ENCODE measurements at regions not wholly inside any gene's neighbourhood (a gene's known extent, or its start where the extent isn't known, plus 50 kb on each side); places are given as distances from the start of the nearest gene placed in this dataset.
"Not testable (repeated sequence)": the region's sequence is repeated elsewhere in the genome, so short reads cannot be mapped to it uniquely, and the experiment has no call there.

DNA sequence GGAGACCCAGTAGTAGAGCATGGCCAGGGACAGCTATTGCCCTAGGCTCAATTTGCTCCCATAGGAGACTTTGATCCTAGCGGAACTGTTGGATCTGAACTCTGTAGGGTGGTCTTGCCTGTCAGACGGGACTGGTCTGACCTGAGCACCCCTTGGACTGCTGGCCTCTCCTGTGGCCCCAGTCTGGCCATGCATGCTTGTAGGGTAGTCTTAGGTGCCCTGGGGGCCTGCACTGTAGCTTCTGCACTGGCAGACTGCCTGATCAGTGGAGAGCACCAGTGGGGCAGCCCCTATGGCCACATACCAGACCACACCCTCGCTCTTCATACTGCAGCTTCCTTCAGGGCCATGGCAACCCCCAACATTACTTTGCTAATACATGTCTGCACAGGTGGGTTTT lies 396.1 kb upstream of the GRAMD2B start:
- Mint-ChIP-seq H3K4me3 (no peak overlapping the region), H3K27ac (no peak overlapping the region), H3K36me3 (peaks cover 19% of the 10 kb centered on the region), H3K4me1 (peaks cover 10% of the 10 kb centered on the region), H3K9me3 (peaks cover 41% of the 10 kb centered on the region), H3K27me3 (ENCODE audit: low read depth) (no peaks in the 10 kb centered on the region)
- DNase-seq (ENCODE audit: low spot score in 2 of 2, unreplicated experiment in 2 of 2), result no peak
- TF ChIP-seq, protein P1, sequence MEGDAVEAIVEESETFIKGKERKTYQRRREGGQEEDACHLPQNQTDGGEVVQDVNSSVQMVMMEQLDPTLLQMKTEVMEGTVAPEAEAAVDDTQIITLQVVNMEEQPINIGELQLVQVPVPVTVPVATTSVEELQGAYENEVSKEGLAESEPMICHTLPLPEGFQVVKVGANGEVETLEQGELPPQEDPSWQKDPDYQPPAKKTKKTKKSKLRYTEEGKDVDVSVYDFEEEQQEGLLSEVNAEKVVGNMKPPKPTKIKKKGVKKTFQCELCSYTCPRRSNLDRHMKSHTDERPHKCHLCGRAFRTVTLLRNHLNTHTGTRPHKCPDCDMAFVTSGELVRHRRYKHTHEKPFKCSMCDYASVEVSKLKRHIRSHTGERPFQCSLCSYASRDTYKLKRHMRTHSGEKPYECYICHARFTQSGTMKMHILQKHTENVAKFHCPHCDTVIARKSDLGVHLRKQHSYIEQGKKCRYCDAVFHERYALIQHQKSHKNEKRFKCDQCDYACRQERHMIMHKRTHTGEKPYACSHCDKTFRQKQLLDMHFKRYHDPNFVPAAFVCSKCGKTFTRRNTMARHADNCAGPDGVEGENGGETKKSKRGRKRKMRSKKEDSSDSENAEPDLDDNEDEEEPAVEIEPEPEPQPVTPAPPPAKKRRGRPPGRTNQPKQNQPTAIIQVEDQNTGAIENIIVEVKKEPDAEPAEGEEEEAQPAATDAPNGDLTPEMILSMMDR (IDR thresholded peaks at IDR 0.05; ENCODE audit: unreplicated experiment), result no peak

DNA sequence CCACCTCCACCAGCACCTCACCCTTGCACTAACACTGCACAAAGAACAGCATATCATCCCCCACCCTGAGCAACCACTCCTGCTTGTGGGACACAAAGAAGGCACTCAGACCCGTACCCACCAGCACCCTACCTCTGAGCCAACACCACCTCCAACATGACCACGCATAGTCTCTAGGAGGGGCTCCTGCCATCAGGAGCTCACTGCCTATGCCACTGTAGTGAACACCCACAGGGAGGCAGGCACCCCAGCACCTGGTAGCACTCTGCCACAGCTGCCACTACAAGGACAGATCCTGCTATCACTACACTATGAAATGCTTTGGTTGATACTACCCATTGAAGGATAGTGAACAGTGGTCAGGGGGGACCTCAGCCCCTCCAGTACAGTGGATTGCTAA lies 395.6 kb upstream of the GRAMD2B start:
- Mint-ChIP-seq H3K9me3 (peaks cover 41% of the 10 kb centered on the region), H3K27ac (no peak overlapping the region), H3K4me3 (no peak overlapping the region), H3K36me3 (peaks cover 19% of the 10 kb centered on the region), H3K27me3 (ENCODE audit: low read depth) (no peaks in the 10 kb centered on the region), H3K4me1 (peaks cover 10% of the 10 kb centered on the region)
- DNase-seq (ENCODE audit: low spot score in 2 of 2, unreplicated experiment in 2 of 2), result no peak
- TF ChIP-seq, protein P1 (IDR thresholded peaks at IDR 0.05; ENCODE audit: unreplicated experiment), result no peak

DNA sequence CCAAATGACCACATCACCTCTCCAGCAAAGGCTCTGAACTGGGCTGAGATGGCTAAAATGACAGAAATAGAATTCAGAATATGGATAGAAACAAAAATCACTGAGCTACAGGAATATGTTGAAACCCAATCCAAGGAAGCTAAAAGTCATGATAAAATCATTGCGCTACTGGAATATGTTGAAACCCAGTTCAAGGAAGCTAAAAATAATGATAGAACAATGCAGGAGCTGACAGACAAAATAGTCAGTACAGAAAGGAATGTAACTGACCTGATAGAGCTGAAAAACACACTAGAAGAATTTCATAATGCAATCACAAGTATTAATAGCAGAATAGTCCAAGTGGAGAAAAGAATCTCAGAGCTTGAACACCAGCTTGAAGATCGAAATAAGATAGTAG lies 394.9 kb upstream of the GRAMD2B start:
- TF ChIP-seq, protein P1 (IDR thresholded peaks at IDR 0.05; ENCODE audit: unreplicated experiment), result no peak
- peaks cover 41% of the 10 kb centered on the region for H3K9me3 Mint-ChIP-seq
- no peak overlapping the region for H3K27ac Mint-ChIP-seq
- DNase-seq (ENCODE audit: low spot score in 2 of 2, unreplicated experiment in 2 of 2), result no peak
- peaks cover 19% of the 10 kb centered on the region for H3K36me3 Mint-ChIP-seq
- no peaks in the 10 kb centered on the region for H3K27me3 Mint-ChIP-seq (ENCODE audit: low read depth)
- H3K4me1 Mint-ChIP-seq, result peaks cover 10% of the 10 kb centered on the region
- H3K4me3 Mint-ChIP-seq, result no peak overlapping the region

DNA sequence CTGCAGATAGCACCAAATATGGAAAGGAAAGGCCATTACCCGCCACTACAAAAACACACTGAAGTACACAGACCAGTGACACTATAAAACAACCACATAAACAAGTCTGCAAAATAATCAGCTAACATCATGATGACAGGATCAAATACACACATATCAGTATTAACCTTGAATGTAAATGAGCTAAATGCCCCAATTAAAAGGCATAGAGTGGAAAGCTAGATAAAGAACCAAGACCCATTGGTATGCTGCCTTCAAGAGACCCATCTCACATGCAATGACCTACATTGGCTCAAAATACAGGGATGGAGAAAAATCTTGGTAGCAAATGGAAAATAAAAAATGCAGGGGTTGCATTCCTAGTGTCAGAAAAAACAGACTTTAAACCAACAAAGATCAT lies 393.9 kb upstream of the GRAMD2B start:
- H3K9me3 Mint-ChIP-seq, result peaks cover 41% of the 10 kb centered on the region
- H3K27me3 Mint-ChIP-seq (ENCODE audit: low read depth); H3K4me1 Mint-ChIP-seq; H3K27ac Mint-ChIP-seq; DNase-seq (ENCODE audit: low spot score in 2 of 2, unreplicated experiment in 2 of 2); H3K4me3 Mint-ChIP-seq: not testable (repeated sequence)
- H3K36me3 Mint-ChIP-seq, result peaks cover 19% of the 10 kb centered on the region

DNA sequence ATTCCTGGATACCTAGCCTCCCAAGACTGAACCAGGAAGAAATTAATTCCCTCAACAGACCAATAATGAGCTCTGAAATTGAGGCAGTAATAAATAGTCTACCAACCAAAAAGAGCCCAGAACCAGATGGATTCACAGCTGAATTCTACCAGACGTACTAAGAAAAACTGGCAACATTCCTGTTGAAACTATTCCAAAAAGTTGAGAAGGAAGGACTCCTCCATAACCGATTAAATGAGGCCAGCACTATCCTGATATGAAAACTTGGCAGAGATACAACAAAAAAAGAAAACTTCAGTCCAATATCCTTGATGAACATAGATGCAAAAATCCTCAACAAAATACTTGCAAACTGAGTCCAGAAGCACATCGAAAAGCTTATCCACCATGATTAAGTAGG lies 392.5 kb upstream of the GRAMD2B start:
- no peak for DNase-seq (ENCODE audit: low spot score in 2 of 2, unreplicated experiment in 2 of 2)
- H3K4me3 Mint-ChIP-seq, result no peak overlapping the region
- TF ChIP-seq, protein P1 (IDR thresholded peaks at IDR 0.05; ENCODE audit: unreplicated experiment), result no peak
- H3K36me3 Mint-ChIP-seq, result peaks cover 19% of the 10 kb centered on the region
- H3K27ac Mint-ChIP-seq, result no peak overlapping the region
- no peaks in the 10 kb centered on the region for H3K4me1 Mint-ChIP-seq
- no peaks in the 10 kb centered on the region for H3K27me3 Mint-ChIP-seq (ENCODE audit: low read depth)
- H3K9me3 Mint-ChIP-seq, result peaks cover 41% of the 10 kb centered on the region

DNA sequence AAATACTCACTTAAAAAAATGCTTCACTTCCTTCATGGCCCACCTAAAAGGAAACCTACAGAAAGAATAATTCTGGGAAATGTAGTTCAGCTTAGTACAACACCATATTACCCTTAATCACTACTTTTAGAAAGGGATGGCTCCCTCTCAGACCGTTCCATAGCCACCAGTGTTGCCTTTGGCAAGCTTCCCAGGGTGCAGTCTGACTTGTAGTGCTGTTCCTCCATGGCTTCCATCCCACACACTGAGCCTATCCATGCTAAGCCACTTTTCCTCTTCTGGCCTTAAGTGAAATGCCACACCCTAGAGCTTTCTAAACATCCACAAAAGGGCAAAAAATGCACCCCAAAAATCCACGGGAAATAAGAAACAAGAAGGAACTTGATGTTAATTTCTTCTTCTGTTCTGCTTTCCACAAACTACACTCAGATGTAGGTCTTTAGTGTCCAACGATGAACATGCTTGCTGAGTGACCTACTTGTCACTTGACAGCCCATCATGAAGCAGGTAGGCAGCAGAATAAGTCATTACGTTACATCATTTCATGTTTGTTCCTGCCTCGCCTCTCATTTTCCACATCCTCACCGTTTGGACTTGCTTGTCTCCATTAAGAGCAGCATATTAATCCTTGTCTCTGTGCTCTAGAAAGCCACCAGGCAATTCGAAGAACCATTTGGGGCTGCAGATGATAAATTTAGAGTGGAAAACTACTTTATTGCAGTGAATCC lies 391.1 kb upstream of the GRAMD2B start:
- Mint-ChIP-seq H3K4me1 (no peaks in the 10 kb centered on the region), H3K27ac (no peak overlapping the region), H3K27me3 (ENCODE audit: low read depth) (no peaks in the 10 kb centered on the region), H3K9me3 (peaks cover 35% of the 10 kb centered on the region), H3K4me3 (no peak overlapping the region), H3K36me3 (peaks cover 19% of the 10 kb centered on the region)
- TF ChIP-seq, protein P1 (IDR thresholded peaks at IDR 0.05; ENCODE audit: unreplicated experiment), result no peak
- no peak for DNase-seq (ENCODE audit: low spot score in 2 of 2, unreplicated experiment in 2 of 2)
